ENCODE measurements at regions not wholly inside any gene's neighbourhood (a gene's known extent, or its start where the extent isn't known, plus 50 kb on each side); places are given as distances from the start of the nearest gene placed in this dataset.

GRCh38 chr2:228938629-228939028 lies 332.5 kb downstream of the PID1 start:
- DNase-seq (ENCODE audit: low read depth, low spot score) (no peak), FAIRE-seq (no peak)
- Histone ChIP-seq H3K79me2 (ENCODE audit: control insufficient read depth, insufficient read depth, low read length) (no peaks in the 10 kb centered on the region), H4K20me1 (replicated peaks; ENCODE audit: control insufficient read depth, extremely low read depth, insufficient read depth, low read length) (no peaks in the 10 kb centered on the region), H3K4me1 (ENCODE audit: control insufficient read depth, extremely low read depth, insufficient read depth, low read length) (no peaks in the 10 kb centered on the region), H3K27ac (ENCODE audit: insufficient read depth, low read depth, low read length) (no peak overlapping the region), H3K36me3 (ENCODE audit: control insufficient read depth in 2 of 2, extremely low read depth in 1 of 2, insufficient read depth in 2 of 2, low read length in 2 of 2) (no peaks in the 10 kb centered on the region), H3K4me3 (replicated peaks in 1 of 3; ENCODE audit: insufficient read depth in 1 of 3, low read depth in 1 of 3, low read length in 3 of 3) (no peak overlapping the region), H3K27me3 (ENCODE audit: control insufficient read depth in 2 of 2, insufficient read depth in 2 of 2, low read length in 2 of 2) (no peaks in the 10 kb centered on the region), H2AFZ (ENCODE audit: low read depth, low read length) (no peak overlapping the region), H3K9ac (replicated peaks; ENCODE audit: extremely low read depth, insufficient read depth, low read length) (no peak overlapping the region), H3K4me2 (ENCODE audit: insufficient read depth, low read length) (no peak overlapping the region), H3K9me3 (replicated peaks; ENCODE audit: control insufficient read depth, insufficient read depth, low read length) (peaks cover 6% of the 10 kb centered on the region), H3K9me1 (replicated peaks; ENCODE audit: control insufficient read depth, extremely low read depth, insufficient read depth, low read length) (no peaks in the 10 kb centered on the region)
- dilution Hi-C loops (cut with MboI; ENCODE audit: extremely low pct_ligation_motif_present, low sequenced_read_pairs): no loop called here
- ChIA-PET CTCF (no interaction called here), POLR2A (no interaction called here)
- intact Hi-C loops (cut with micrococcal nuclease): no loop called here
- no peak for TF ChIP-seq GATA2 (IDR thresholded peaks at IDR 0.05; ENCODE audit: insufficient read depth, insufficient read length, low read depth, low read length)
- no peak for TF ChIP-seq MYC (IDR thresholded peaks at IDR 0.05; ENCODE audit: low read depth, low read length)
- TF ChIP-seq MAX (IDR thresholded peaks at IDR 0.05; ENCODE audit: insufficient read depth, insufficient read length): no peak
- TF ChIP-seq CTCF (IDR thresholded peaks at IDR 0.05; ENCODE audit: extremely low read depth in 1 of 2, insufficient read depth in 1 of 2, low read depth in 1 of 2, low read length in 2 of 2): no peak
- no peak for TF ChIP-seq JUN (IDR thresholded peaks at IDR 0.05; ENCODE audit: borderline replicate concordance, insufficient read depth, insufficient read length, low read depth)
- TF ChIP-seq POLR2AphosphoS5 (IDR thresholded peaks at IDR 0.05; ENCODE audit: insufficient read depth, low read depth, low read length): no peak
- no peak for TF ChIP-seq FOS (IDR thresholded peaks at IDR 0.05; ENCODE audit: borderline replicate concordance, insufficient read depth, low read length)
- no peak for TF ChIP-seq POLR2A (IDR thresholded peaks at IDR 0.05; ENCODE audit: low read depth, low read length)
- no peak for TF ChIP-seq EZH2 (IDR thresholded peaks at IDR 0.05; ENCODE audit: borderline replicate concordance, low read depth, low read length, severe bottlenecking)
- BruUV-seq (replicated peaks): no TSS peak

Measured in endothelial cell of umbilical vein (primary cell).